Adrenal gland (tissue), 9 donors: ENCODE measurements at regions not wholly inside any gene's neighbourhood (a gene's known extent, or its start where the extent isn't known, plus 50 kb on each side); places are given as distances from the start of the nearest gene placed in this dataset.
"Not testable (repeated sequence)": the region's sequence is repeated elsewhere in the genome, so short reads cannot be mapped to it uniquely, and the experiment has no call there.

Experiments
- DNase-seq, 7 donors: peaks; one replicate each; pipeline ENCODE4 v3.0.0-alpha.2; 2019 to 2020
- H3K27ac ChIP-seq, 5 donors: fragments of 200-600 bp; sonication (generic) in 4 of 5; 1 replicate in 3 of 5; 2 replicates in 2 of 5; pipeline versions ENCODE4 v1.5.1 to v1.8.0; 2016 to 2020; ENCODE audit warnings: mild to moderate bottlenecking in 1 of 5
- H3K27me3 ChIP-seq: fragments of 200-600 bp; 2 replicates; pipeline ENCODE4 v1.8.0; 2021
- H3K36me3 ChIP-seq, 2 donors: fragments of 200-600 bp; replicated peaks in 1 of 2; 1 replicate in 1 of 2; 2 replicates in 1 of 2; pipeline versions ENCODE4 v1.5.1 to v1.8.0; 2018 to 2022
- H3K4me1 ChIP-seq, 2 donors: fragments of 200-600 bp; replicated peaks in 1 of 2; 1 replicate in 1 of 2; 2 replicates in 1 of 2; pipeline versions ENCODE4 v1.5.1 to v1.8.0; 2018 to 2021
- H3K4me3 ChIP-seq, 4 donors: fragments of 200-600 bp; sonication (generic) in 3 of 4; one replicate each; pipeline ENCODE4 v1.5.1; 2016 to 2018
- H3K9me3 ChIP-seq, 3 donors: fragments of 200-600 bp; sonication (generic) in 1 of 3; replicated peaks in 1 of 3; 1 replicate in 2 of 3; 2 replicates in 1 of 3; pipeline versions ENCODE4 v1.5.1 to v1.8.0; 2016 to 2021
- POLR2A ChIP-seq, 2 donors: fragments of 450-650 bp; IDR thresholded peaks; one replicate each; pipeline ENCODE4 v1.6.1; 2017; ENCODE audit warnings: antibody characterized with exemption in 2 of 2, mild to moderate bottlenecking in 2 of 2, moderate library complexity in 1 of 2
- WGBS, 4 donors: extraction: QIAGEN DNeasy Blood & Tissue Kit in 2 of 4; methylation state at CpG; one replicate each; pipeline versions ENCODE4 v1.1.5 to v1.1.7; 2013 to 2017; 5-methylcytosine and 5-hydroxymethylcytosine counted together
- intact Hi-C, 2 donors: fragments of 100-400 bp; cut with DNase I; formaldehyde crosslinking; loops; one replicate each; pipeline versions ENCODE4 v1.14.1 to v1.15.0; 2022 to 2023
- TF ChIP-seq, protein P1 (sequence below), 6 experiments: fragments of 450-650 bp in 4 of 6; fragments of 200-600 bp in 2 of 6; sonication (generic) in 1 of 6; IDR thresholded peaks; 1 replicate in 5 of 6; 2 replicates in 1 of 6; pipeline versions ENCODE4 v1.5.1 to v1.8.0; 2016 to 2021; ENCODE audit warnings: antibody characterized with exemption in 6 of 6, mild to moderate bottlenecking in 2 of 6, moderate library complexity in 1 of 6
- donor health status: healthy with polysubstance abuse.
- donor health status: Bipolar disorder and iron deficiency.
- donor health status: DM: yes; HTN: yes; CAD: no.
- donor health status: DM: no; HTN: no; CAD: no.
- donor health status: DM: no; HTN: no; CAD: no.

DNA sequence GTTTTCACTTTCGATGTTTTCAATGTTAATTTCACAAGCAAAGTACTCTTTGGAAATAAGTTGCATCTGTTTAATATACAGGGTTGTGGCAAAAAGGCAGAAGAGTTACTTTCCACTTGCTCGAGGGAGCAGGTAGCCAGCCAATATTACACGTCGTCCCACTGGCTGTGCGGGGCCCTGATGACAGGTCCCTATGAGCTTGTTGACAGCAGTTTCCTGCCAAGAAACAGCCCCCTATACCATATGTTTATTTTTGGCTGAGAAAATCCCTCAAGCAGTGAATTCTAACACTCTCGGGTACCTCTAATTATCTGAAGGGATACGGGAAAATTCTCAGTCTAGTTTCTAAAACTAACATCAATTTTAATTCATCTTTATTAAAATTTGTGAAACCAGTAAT lies 116.8 kb upstream of the SGO1 start:
- Histone ChIP-seq H3K9me3 (no peaks in the 10 kb centered on the region), H3K27me3 (no peaks in the 10 kb centered on the region), H3K27ac (no peak overlapping the region), H3K36me3 (no peaks in the 10 kb centered on the region), H3K4me3 (no peak overlapping the region), H3K4me1 (no peaks in the 10 kb centered on the region)
- intact Hi-C loops, result no loop called here
- no peak for DNase-seq
- TF ChIP-seq, protein P1, sequence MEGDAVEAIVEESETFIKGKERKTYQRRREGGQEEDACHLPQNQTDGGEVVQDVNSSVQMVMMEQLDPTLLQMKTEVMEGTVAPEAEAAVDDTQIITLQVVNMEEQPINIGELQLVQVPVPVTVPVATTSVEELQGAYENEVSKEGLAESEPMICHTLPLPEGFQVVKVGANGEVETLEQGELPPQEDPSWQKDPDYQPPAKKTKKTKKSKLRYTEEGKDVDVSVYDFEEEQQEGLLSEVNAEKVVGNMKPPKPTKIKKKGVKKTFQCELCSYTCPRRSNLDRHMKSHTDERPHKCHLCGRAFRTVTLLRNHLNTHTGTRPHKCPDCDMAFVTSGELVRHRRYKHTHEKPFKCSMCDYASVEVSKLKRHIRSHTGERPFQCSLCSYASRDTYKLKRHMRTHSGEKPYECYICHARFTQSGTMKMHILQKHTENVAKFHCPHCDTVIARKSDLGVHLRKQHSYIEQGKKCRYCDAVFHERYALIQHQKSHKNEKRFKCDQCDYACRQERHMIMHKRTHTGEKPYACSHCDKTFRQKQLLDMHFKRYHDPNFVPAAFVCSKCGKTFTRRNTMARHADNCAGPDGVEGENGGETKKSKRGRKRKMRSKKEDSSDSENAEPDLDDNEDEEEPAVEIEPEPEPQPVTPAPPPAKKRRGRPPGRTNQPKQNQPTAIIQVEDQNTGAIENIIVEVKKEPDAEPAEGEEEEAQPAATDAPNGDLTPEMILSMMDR (IDR thresholded peaks at IDR 0.05), result no peak
- TF ChIP-seq POLR2A (IDR thresholded peaks at IDR 0.05), result no peak
- 75 to 80% (median 76%) methylated on average over 7 of the region's 7 CpGs for WGBS, 4 donors

- no peak for TF ChIP-seq POLR2A (IDR thresholded peaks at IDR 0.05)
- H3K9me3 ChIP-seq, result no peaks in the 10 kb centered on the region
- intact Hi-C loops, result no loop called here
These were observed 102.0 kb upstream of the SGO1 start for GRCh38 chr3:20288050-20288449.

GRCh38 chr3:20280257-20280656 lies 94.3 kb upstream of the SGO1 start:
- H3K4me1 ChIP-seq, result no peaks in the 10 kb centered on the region
- WGBS, 4 donors, result 68 to 79% (median 70%) methylated on average over 7 of the region's 7 CpGs
- H3K27me3 ChIP-seq, result no peaks in the 10 kb centered on the region
- H3K27ac ChIP-seq, result no peak overlapping the region
- no peak for DNase-seq
- H3K9me3 ChIP-seq, result no peaks in the 10 kb centered on the region
- no peak overlapping the region for H3K4me3 ChIP-seq
- no peaks in the 10 kb centered on the region for H3K36me3 ChIP-seq
- intact Hi-C loops, result no loop called here
- TF ChIP-seq, protein P1 (IDR thresholded peaks at IDR 0.05), result no peak
- TF ChIP-seq POLR2A (IDR thresholded peaks at IDR 0.05), result no peak

More at GRCh38 chr3:20288050-20288449, 102.0 kb upstream of the SGO1 start:
- H3K27me3 ChIP-seq, result no peaks in the 10 kb centered on the region
- DNase-seq, result no peak
- H3K4me1 ChIP-seq, result no peaks in the 10 kb centered on the region
- no peak overlapping the region for H3K4me3 ChIP-seq
- H3K27ac ChIP-seq, result no peak overlapping the region
- H3K36me3 ChIP-seq, result no peaks in the 10 kb centered on the region

- intact Hi-C loops, result not testable (repeated sequence)
- WGBS, 4 donors, result 90 to 94% (median 93%) methylated on average over 4 of the region's 4 CpGs
These were observed 80.0 kb upstream of the SGO1 start for GRCh38 chr3:20265977-20266376.

GRCh38 chr3:20264900-20265567 lies 79.0 kb upstream of the SGO1 start:
- WGBS, 4 donors, result 82 to 92% (median 83%) methylated on average over 6 to 11 of the region's 11 CpGs

More at GRCh38 chr3:20265977-20266376, 80.0 kb upstream of the SGO1 start:
- H3K4me3 ChIP-seq, H3K27me3 ChIP-seq, H3K36me3 ChIP-seq, H3K4me1 ChIP-seq, H3K27ac ChIP-seq, DNase-seq, H3K9me3 ChIP-seq: not testable (repeated sequence)

More at GRCh38 chr3:20264900-20265567, 79.0 kb upstream of the SGO1 start:
- no peak overlapping the region for H3K27ac ChIP-seq
- no peaks in the 10 kb centered on the region for H3K27me3 ChIP-seq
- no peaks in the 10 kb centered on the region for H3K9me3 ChIP-seq
- intact Hi-C loops, result no loop called here
- no peak for DNase-seq
- no peaks in the 10 kb centered on the region for H3K36me3 ChIP-seq
- TF ChIP-seq, protein P1 (IDR thresholded peaks at IDR 0.05), result no peak
- TF ChIP-seq POLR2A (IDR thresholded peaks at IDR 0.05), result no peak
- no peak overlapping the region for H3K4me3 ChIP-seq
- H3K4me1 ChIP-seq, result no peaks in the 10 kb centered on the region
